GM21367 (cell line): ENCODE measurements at regions not wholly inside any gene's neighbourhood (a gene's known extent, or its start where the extent isn't known, plus 50 kb on each side); places are given as distances from the start of the nearest gene placed in this dataset.
"Not testable (repeated sequence)": the region's sequence is repeated elsewhere in the genome, so short reads cannot be mapped to it uniquely, and the experiment has no call there.

ENCODE experiments used
- ATAC-seq: cut with Tn5 transposase; IDR thresholded peaks from one replicate; pipeline ENCODE4 v1.9.1; 2021; ENCODE audit not compliant: unreplicated experiment

GRCh38 chr5:100249211-100249883 is 285.8 kb upstream of the FAM174A start:
- no peak for ATAC-seq

GRCh38 chr5:100232736-100233135 is 302.4 kb upstream of the FAM174A start:
- no peak for ATAC-seq

GRCh38 chr5:100188778-100189177 is 346.4 kb upstream of the FAM174A start:
- no peak for ATAC-seq

GRCh38 chr5:100188339-100188738 is 346.8 kb upstream of the FAM174A start:
- no peak for ATAC-seq

GRCh38 chr5:100186181-100186580 is 349.0 kb upstream of the FAM174A start:
- no peak for ATAC-seq

GRCh38 chr5:100182402-100182801 is 352.8 kb upstream of the FAM174A start:
- no peak for ATAC-seq

GRCh38 chr5:100175346-100175745 is 359.8 kb upstream of the FAM174A start:
- ATAC-seq: no peak

GRCh38 chr5:100165309-100165708 is 369.9 kb upstream of the FAM174A start:
- ATAC-seq: peak; percentile 100

- no peak for ATAC-seq
Measured at GRCh38 chr5:100161868-100162267, 373.3 kb upstream of the FAM174A start.

- ATAC-seq: no peak
Measured at GRCh38 chr5:100157066-100157465, 378.1 kb upstream of the FAM174A start.

GRCh38 chr5:100148239-100148638 is 386.9 kb upstream of the FAM174A start:
- no peak for ATAC-seq

- no peak for ATAC-seq
Measured at GRCh38 chr5:100142607-100143006, 392.6 kb upstream of the FAM174A start.

- no peak for ATAC-seq
Measured at GRCh38 chr5:100131161-100131560, 404.0 kb upstream of the FAM174A start.

GRCh38 chr5:100130307-100130706 is 404.9 kb upstream of the FAM174A start:
- no peak for ATAC-seq

GRCh38 chr5:100119903-100120302 is 415.3 kb upstream of the FAM174A start:
- no peak for ATAC-seq

GRCh38 chr5:100110497-100110896 is 424.7 kb upstream of the FAM174A start:
- ATAC-seq: no peak

GRCh38 chr5:100108883-100109282 is 426.3 kb upstream of the FAM174A start:
- no peak for ATAC-seq

- ATAC-seq: not testable (repeated sequence)
Measured at GRCh38 chr5:100103592-100104119, 431.5 kb upstream of the FAM174A start.

GRCh38 chr5:100101466-100101865 is 433.7 kb upstream of the FAM174A start:
- ATAC-seq: not testable (repeated sequence)

- ATAC-seq: not testable (repeated sequence)
Measured at GRCh38 chr5:100096328-100096727, 438.8 kb upstream of the FAM174A start.

- ATAC-seq: not testable (repeated sequence)
Measured at GRCh38 chr5:100080703-100081102, 454.5 kb upstream of the FAM174A start.

GRCh38 chr5:100079163-100079562 is 456.0 kb upstream of the FAM174A start:
- ATAC-seq: not testable (repeated sequence)

GRCh38 chr5:100066020-100066419 is 469.2 kb upstream of the FAM174A start:
- ATAC-seq: not testable (repeated sequence)
